ELR (cell line): ENCODE measurements at regions not wholly inside any gene's neighbourhood (a gene's known extent, or its start where the extent isn't known, plus 50 kb on each side); places are given as distances from the start of the nearest gene placed in this dataset.

Experiments used
- DNase-seq: peaks from one replicate; pipeline ENCODE4 v3.0.0-alpha.2; 2015; ENCODE audit warnings: low read depth

- DNase-seq: no peak
Observed at GRCh38 chr7:70907259-70908247, 224.4 kb upstream of the GALNT17 start.

DNA sequence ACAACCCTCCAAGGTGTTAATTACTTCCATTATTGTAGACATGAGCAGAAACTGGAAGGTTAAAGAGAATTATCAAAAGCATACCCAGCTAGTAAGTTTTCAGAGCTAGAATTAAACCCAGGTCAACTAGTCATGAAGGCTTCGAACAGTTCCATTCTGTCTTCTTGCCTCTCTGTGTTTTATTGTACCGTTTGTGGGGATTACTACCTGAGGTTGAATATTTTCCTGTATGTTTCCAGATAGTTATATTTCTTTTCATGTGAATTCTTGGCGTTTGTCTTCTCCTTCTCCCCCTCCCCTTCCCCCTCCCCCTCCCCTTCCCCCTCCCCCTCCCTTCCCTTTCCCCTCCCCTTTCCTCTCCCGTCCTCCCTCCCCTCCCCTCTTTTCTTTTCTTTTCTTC is 218.0 kb upstream of the GALNT17 start:
- no peak for DNase-seq

- no peak for DNase-seq
Observed at GRCh38 chr7:70915067-70915466, 216.9 kb upstream of the GALNT17 start.

GRCh38 chr7:70919481-70920073 is 212.4 kb upstream of the GALNT17 start:
- no peak for DNase-seq

DNA sequence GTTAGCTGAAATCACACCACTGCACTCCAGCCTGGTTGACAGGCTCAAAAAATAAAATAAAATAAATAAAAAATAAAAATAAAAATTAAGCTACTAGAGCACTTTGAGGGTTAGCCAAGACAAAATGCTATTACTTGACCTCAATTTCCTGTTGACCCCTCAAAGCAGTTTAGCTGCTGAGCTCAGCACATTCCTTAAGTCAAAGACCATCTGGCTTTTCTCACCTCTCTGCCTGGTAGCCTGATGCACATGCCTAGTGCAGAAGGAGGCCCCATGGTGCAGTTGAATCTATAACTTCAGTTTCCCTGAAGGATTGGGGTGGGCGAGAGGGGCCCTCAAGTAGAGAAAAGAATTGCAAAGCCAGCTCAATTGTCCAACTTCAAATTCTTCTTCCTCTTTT is 211.1 kb upstream of the GALNT17 start:
- DNase-seq: no peak

GRCh38 chr7:70923181-70923845 is 208.6 kb upstream of the GALNT17 start:
- no peak for DNase-seq

- DNase-seq: no peak
Observed at GRCh38 chr7:70925411-70926115, 206.4 kb upstream of the GALNT17 start.

- no peak for DNase-seq
Observed at GRCh38 chr7:70926666-70927065, 205.3 kb upstream of the GALNT17 start.

DNA sequence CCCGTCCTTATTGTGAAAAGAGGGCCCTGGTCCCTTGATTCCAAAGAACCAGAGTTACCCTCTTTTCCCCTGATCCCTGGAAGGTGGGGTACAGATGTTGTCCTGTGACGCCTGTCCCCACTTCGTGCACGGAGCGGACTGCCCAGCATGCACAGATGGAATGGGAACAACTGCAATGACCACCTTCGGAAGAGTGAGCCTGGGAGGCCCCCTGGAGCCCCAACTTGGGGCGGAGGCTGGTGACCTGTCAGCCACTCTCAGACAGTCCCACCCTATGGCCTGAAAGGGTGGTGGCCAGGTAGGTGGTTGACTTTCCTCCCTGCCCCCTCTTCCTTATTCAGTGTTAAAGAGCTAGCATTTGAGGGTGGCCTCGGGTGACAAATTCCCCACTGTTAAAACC is 196.6 kb upstream of the GALNT17 start:
- DNase-seq: no peak

- DNase-seq: no peak
Observed at GRCh38 chr7:70935854-70936253, 196.1 kb upstream of the GALNT17 start.

DNA sequence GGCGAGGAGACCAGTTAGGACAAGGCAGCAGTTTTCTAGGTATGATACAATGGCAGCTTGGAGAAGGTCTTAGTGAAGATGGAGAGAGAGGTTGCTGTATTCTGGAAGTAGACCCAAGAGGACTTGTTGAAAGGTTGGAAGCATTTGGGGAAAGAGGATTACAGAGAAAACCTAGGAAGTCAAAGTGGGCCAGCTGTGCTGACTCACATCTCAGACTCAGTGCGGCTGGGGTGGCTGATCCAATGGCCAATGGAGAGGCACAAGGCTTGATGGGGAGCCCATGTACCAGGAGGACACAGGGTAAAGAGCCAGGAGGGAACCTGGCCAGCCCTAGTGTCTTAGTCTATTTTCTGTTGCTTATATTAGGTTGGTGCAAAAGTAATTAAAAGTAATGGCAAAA is 194.5 kb upstream of the GALNT17 start:
- DNase-seq: no peak

DNA sequence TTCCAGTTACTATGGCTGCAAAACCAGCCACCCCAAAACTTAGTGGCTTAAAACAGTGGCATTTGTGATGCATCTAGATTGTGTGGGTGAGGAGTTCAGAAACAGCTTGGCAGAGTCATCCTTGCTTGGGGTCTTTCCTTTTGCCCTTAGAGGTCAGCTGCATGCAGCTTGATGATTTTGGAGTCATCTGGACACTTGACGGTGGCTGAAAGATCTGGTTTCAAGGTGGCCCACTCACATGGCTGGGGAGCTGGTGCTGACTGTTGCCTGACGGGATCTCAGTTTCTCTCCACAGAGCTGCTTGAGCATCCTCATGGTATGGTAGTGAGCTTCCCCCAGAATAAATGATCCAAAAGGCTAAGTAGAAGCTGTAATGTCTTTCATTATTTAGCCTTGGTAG is 191.3 kb upstream of the GALNT17 start:
- no peak for DNase-seq

GRCh38 chr7:70942791-70943190 is 189.2 kb upstream of the GALNT17 start:
- no peak for DNase-seq

DNA sequence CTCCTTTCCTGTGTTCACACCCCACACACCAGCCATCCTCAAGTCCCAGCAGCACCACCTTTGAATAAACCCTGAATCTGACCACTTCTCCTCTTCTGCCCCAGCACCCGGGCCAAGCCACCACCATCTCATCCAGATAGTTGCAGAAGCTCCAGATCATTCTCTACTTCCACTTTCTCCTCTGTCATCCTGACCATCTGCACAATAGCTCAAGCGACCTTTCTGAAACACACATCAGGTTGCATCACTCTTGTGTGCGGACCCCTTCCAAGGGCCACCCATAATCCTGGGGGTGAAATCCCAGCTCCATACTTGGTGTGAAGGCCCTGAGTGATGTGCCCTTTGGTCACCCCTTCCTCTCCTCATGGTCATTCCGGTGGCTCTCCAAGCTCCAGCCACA is 187.4 kb upstream of the GALNT17 start:
- no peak for DNase-seq

DNA sequence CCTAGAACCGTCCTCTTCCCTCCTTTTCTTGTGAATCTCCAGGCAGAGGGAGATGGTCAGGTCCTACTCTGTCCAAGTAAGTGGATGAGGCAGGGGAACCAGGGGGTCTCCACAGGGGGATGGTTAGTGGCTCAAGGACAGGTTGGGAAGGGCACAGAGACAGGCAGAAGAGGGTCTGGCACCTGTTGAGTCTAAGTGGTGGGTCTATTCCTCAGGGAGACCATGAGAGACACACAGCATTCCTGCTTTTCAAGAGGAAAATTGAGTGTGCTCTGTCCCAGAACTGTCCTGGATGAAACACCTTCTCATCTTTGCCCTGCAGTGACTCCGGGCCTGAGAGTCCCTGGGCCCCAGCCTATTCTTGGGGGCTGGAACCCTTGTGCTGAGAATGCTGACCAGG is 184.8 kb upstream of the GALNT17 start:
- no peak for DNase-seq

GRCh38 chr7:70949862-70950261 is 182.1 kb upstream of the GALNT17 start:
- no peak for DNase-seq

- no peak for DNase-seq
Observed at GRCh38 chr7:70951271-70951962, 180.5 kb upstream of the GALNT17 start.

DNA sequence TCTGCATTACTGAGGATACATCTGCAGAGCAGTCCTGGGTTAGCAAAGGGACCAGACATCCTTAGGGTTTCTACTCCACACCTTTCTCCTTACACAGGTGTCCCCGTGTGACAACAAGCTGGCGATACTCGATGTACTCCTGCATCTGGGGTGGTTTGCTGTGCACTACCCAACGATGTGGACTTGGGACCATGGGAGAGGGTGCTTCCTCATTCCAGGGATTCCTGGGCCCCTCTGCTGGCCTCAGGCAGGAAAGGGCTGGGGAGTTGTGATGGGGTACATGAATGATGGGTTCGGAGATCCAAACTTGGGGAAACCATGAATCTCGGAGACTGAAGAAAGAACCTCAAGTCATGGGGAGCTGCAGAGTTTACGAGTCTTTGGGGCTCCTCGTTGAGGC is 179.6 kb upstream of the GALNT17 start:
- DNase-seq: no peak

DNA sequence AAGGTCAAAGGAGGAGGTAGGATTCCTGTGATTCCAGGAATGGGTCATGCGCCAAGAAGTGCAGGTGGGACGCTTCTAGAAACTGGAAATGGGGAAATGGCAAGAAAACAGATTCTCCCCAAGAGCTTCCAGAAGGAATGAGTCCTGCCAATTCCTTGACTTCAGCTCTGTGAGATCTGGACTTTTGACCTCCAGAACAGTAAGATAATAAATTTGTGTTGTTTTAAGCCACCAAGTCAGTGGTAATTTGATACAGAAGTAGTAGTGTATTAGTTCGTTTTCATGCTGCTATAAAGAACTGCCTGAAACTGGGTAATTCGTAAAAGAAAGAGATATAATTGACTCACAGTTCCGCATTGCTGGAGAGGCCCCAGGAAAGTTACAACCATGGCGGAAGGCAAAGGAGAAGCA is 178.6 kb upstream of the GALNT17 start:
- no peak for DNase-seq

DNA sequence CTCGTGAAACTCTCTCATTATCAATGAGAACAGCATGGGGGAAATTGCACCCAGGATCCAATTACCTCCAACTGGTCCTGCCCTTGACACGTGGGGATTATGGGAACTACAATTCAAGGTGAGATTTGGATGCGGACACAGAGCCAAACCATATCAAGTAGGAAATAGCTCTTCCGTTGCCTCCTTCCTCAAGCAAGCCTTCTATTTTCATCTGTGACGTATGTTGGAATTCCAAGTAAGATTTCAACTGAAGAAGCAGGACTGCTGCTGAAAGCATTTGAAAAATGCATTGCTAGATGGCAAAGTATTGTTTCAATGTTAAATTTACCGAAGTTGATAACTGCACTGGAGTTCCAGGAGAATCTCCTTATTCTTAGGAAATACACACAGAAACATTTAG is 178.1 kb upstream of the GALNT17 start:
- no peak for DNase-seq

- DNase-seq: no peak
Observed at GRCh38 chr7:70972693-70973092, 159.3 kb upstream of the GALNT17 start.

DNA sequence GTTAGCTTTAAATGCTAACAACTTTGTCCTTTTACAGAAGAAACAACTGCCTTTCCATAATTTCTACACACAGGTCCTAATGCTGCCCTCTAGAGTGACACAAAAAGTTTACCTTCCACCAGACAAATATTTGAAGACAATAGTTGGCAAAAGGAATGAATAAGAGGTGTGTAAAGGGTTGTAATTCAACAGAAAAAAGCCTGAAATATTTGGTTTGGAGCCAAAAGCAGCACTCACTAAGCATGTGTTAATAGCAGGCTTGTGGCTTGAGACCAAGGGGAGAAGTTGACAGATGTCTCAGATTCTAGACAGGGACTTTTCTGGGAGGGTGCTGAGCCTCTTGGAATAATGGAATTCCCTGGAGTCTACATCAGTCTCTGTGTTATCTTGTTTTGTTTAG is 156.2 kb upstream of the GALNT17 start:
- no peak for DNase-seq
